Suprapubic skin (tissue), 4 donors: ENCODE measurements at regions not wholly inside any gene's neighbourhood (a gene's known extent, or its start where the extent isn't known, plus 50 kb on each side); places are given as distances from the start of the nearest gene placed in this dataset.

Experiments
- CTCF ChIP-seq, 2 donors: fragments of 200-600 bp in 1 of 2; fragments of 450-650 bp in 1 of 2; sonication (generic) in 1 of 2; IDR thresholded peaks; one replicate each; pipeline ENCODE4 v1.5.1; 2016 to 2019; ENCODE audit warnings: antibody characterized with exemption in 2 of 2, mild to moderate bottlenecking in 1 of 2, moderate library complexity in 1 of 2
- EP300 ChIP-seq: sonication (generic); formaldehyde crosslinking; IDR thresholded peaks from one replicate; pipeline ENCODE4 v1.6.1; 2017; ENCODE audit warnings: antibody characterized with exemption
- POLR2A ChIP-seq, 2 donors: fragments of 450-650 bp; IDR thresholded peaks; one replicate each; pipeline ENCODE4 v1.6.1; 2017; ENCODE audit warnings: antibody characterized with exemption in 2 of 2, mild to moderate bottlenecking in 2 of 2, moderate library complexity in 2 of 2
- POLR2AphosphoS5 ChIP-seq, 3 donors: sonication (generic); formaldehyde crosslinking; IDR thresholded peaks; one replicate each; pipeline ENCODE4 v1.6.1; 2017; ENCODE audit warnings: antibody characterized with exemption in 3 of 3

- TF ChIP-seq POLR2AphosphoS5 (IDR thresholded peaks at IDR 0.05) (no peak), CTCF (IDR thresholded peaks at IDR 0.05) (no peak), POLR2A (IDR thresholded peaks at IDR 0.05) (no peak), EP300 (no peak)
These were observed 278.8 kb downstream of the AJAP1 start for GRCh38 chr1:4933232-4933631.
